ENCODE measurements at regions not wholly inside any gene's neighbourhood (a gene's known extent, or its start where the extent isn't known, plus 50 kb on each side); places are given as distances from the start of the nearest gene placed in this dataset.

DNA sequence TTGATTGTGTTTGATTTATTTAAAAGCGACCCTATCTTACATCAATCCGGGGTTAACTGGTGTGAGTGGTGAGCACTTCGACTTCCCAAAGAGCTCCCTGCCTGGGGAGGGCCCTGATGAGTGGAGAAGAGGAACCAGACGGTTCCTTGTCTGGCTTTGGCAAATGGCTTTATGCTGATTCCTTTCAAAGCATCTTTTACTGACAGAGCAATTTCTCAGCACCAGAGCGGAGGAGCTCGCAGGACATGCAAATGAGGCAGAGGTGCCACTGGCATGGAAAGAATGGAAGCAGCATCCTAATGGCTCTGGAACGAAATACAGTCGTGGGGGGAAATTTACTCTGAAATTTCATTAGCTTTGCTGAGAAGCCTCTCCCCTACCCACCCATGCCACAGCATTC is 410.9 kb upstream of the B3GAT1 start:
- no peak overlapping the region for H3K4me3 ChIP-seq
- H3K9me3 ChIP-seq (replicated peaks in 1 of 3) = no peaks in the 10 kb centered on the region
- 35 to 43% (median 39%) methylated on average over 8 of the region's 8 CpGs for WGBS, 4 donors
- no peaks in the 10 kb centered on the region for H3K36me3 ChIP-seq (replicated peaks in 1 of 2)
- intact Hi-C loops (cut with DNase I) = no loop called here
- TF ChIP-seq, protein P1, sequence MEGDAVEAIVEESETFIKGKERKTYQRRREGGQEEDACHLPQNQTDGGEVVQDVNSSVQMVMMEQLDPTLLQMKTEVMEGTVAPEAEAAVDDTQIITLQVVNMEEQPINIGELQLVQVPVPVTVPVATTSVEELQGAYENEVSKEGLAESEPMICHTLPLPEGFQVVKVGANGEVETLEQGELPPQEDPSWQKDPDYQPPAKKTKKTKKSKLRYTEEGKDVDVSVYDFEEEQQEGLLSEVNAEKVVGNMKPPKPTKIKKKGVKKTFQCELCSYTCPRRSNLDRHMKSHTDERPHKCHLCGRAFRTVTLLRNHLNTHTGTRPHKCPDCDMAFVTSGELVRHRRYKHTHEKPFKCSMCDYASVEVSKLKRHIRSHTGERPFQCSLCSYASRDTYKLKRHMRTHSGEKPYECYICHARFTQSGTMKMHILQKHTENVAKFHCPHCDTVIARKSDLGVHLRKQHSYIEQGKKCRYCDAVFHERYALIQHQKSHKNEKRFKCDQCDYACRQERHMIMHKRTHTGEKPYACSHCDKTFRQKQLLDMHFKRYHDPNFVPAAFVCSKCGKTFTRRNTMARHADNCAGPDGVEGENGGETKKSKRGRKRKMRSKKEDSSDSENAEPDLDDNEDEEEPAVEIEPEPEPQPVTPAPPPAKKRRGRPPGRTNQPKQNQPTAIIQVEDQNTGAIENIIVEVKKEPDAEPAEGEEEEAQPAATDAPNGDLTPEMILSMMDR (IDR thresholded peaks at IDR 0.05) = no peak
- no peak for TF ChIP-seq POLR2A (IDR thresholded peaks at IDR 0.05)
- no peaks in the 10 kb centered on the region for H3K27me3 ChIP-seq
- no peak for DNase-seq
- H3K27ac ChIP-seq = no peak overlapping the region
- no peaks in the 10 kb centered on the region for H3K4me1 ChIP-seq (replicated peaks in 1 of 2)

DNA sequence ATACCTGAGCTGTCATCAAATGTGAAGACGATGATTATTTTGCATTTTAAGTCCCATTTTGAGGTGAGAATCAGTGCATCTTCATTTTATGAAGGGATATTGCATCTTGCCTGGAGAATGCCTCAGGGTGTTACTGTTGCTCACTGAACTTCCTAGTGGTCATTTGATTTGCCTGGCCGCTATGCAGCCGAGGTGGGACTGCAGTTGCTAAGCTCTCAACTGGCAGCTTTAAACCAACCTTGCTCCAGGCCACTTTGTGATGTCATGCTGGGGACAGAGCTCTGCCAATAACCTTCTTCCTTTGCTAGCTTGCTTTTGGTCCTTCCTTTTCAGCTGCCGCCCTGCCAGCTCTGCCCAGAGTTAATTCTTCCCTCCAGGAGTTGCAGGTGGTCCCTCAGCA is 409.4 kb upstream of the B3GAT1 start:
- Histone ChIP-seq H3K4me3 (no peak overlapping the region), H3K27me3 (no peaks in the 10 kb centered on the region), H3K4me1 (replicated peaks in 1 of 2) (no peaks in the 10 kb centered on the region), H3K27ac (no peak overlapping the region), H3K36me3 (replicated peaks in 1 of 2) (no peaks in the 10 kb centered on the region), H3K9me3 (replicated peaks in 1 of 3) (peaks cover 0 to 1% (median 0%) of the 10 kb centered on the region in 3 donors)
- DNase-seq = no peak
- no peak for TF ChIP-seq POLR2A (IDR thresholded peaks at IDR 0.05)
- TF ChIP-seq, protein P1 (IDR thresholded peaks at IDR 0.05) = no peak
- intact Hi-C loops (cut with DNase I) = no loop called here
- WGBS, 4 donors = 59 to 72% (median 63%) methylated on average over 4 of the region's 4 CpGs

DNA sequence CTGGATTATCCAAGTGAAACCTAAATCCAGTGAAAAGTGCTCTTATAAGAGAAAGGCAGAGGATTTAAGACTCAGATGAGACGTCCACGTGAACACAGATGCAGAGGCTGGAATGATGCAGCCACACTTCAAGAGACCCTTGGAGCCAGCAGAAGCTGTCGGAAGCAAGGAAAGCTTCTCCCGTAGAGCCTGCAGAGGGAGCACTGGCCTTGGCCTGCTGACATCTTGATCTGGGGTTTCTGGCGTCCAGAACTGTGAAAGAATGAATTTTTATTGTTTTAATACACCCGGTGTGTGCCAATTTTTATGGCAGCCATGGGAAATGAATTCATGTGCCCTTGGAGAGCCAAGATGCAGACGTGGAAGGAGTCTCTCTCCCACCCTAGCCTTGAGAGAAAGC is 407.0 kb upstream of the B3GAT1 start:
- H3K27me3 ChIP-seq = no peaks in the 10 kb centered on the region
- H3K4me3 ChIP-seq = no peak overlapping the region
- no peak for DNase-seq
- WGBS, 4 donors = 24 to 42% (median 27%) methylated on average over 4 to 7 of the region's 7 CpGs
- no peaks in the 10 kb centered on the region for H3K36me3 ChIP-seq (replicated peaks in 1 of 2)
- TF ChIP-seq, protein P1 (IDR thresholded peaks at IDR 0.05) = no peak
- TF ChIP-seq POLR2A (IDR thresholded peaks at IDR 0.05) = no peak
- intact Hi-C loops (cut with DNase I) = no loop called here
- no peaks in the 10 kb centered on the region for H3K4me1 ChIP-seq (replicated peaks in 1 of 2)
- H3K27ac ChIP-seq = no peak overlapping the region
- peaks cover 0 to 4% (median 0%) of the 10 kb centered on the region in 3 donors for H3K9me3 ChIP-seq (replicated peaks in 1 of 3)

DNA sequence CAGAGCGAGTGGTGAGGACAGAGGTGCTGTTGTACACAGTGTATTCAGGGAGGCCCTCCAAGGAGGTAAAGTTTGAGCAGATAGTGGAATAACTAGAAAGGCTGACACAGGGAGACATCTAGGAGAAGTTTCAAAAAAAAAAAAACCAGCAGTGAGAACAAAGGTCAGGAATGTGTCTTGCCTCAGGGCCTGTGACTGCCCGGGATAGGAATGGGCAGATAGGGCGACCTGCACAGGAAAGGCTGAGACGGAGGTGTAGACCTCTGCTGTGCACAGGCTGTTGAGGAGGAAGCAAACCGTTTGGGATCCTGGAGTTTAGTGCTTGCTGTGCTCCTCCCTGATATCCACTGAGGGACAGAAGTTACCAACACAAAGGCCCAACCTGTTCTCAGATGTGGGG is 406.5 kb upstream of the B3GAT1 start:
- Histone ChIP-seq H3K4me1 (replicated peaks in 1 of 2) (no peaks in the 10 kb centered on the region), H3K9me3 (replicated peaks in 1 of 3) (peaks cover 0 to 4% (median 0%) of the 10 kb centered on the region in 3 donors), H3K4me3 (no peak overlapping the region), H3K36me3 (replicated peaks in 1 of 2) (no peaks in the 10 kb centered on the region), H3K27ac (no peak overlapping the region), H3K27me3 (no peaks in the 10 kb centered on the region)
- TF ChIP-seq, protein P1 (IDR thresholded peaks at IDR 0.05) = no peak
- no peak for TF ChIP-seq POLR2A (IDR thresholded peaks at IDR 0.05)
- 41 to 50% (median 47%) methylated on average over 5 of the region's 5 CpGs for WGBS, 4 donors
- no peak for DNase-seq
- intact Hi-C loops (cut with DNase I) = no loop called here

Data from adrenal gland (tissue), 9 donors.